NB4 (cell line): ENCODE measurements at regions not wholly inside any gene's neighbourhood (a gene's known extent, or its start where the extent isn't known, plus 50 kb on each side); places are given as distances from the start of the nearest gene placed in this dataset.

ENCODE experiments used
- DNase-seq: peaks from one replicate; pipeline ENCODE4 v3.0.0; 2010; ENCODE audit warnings: low read depth
- H3K4me3 ChIP-seq: one replicate; pipeline ENCODE4 v1.5.1; 2011; ENCODE audit warnings: mild to moderate bottlenecking, low read depth, low read length, moderate library complexity
- CTCF ChIP-seq: IDR thresholded peaks from one replicate; pipeline ENCODE4 v1.5.1; 2012; ENCODE audit warnings: low read depth, low read length
- MAX ChIP-seq: IDR thresholded peaks from 2 replicates; pipeline ENCODE4 v1.6.1; 2011; ENCODE audit warnings: low read depth, low read length
- MYC ChIP-seq: IDR thresholded peaks from 2 replicates; pipeline ENCODE4 v1.6.1; 2011; ENCODE audit warnings: low read depth, low read length
- POLR2A ChIP-seq: IDR thresholded peaks from 2 replicates; pipeline ENCODE4 v1.6.1; 2011; ENCODE audit warnings: mild to moderate bottlenecking; ENCODE audit not compliant: insufficient read length; ENCODE audit errors: extremely low read depth

- no peak overlapping the region for H3K4me3 ChIP-seq
- no peak for DNase-seq
- no peak for TF ChIP-seq CTCF
These were observed 492.8 kb downstream of the TMEM182 start for GRCh38 chr2:103254611-103255010.

GRCh38 chr2:103264058-103264768 is 502.4 kb downstream of the TMEM182 start:
- H3K4me3 ChIP-seq = no peak overlapping the region
- DNase-seq = no peak
- TF ChIP-seq POLR2A (no peak), MAX (no peak), CTCF (no peak), MYC (no peak)

GRCh38 chr2:103265521-103265920 is 503.7 kb downstream of the TMEM182 start:
- no peak for TF ChIP-seq MYC
- no peak for TF ChIP-seq CTCF
- no peak for TF ChIP-seq POLR2A
- no peak for TF ChIP-seq MAX
- DNase-seq = no peak
- no peak overlapping the region for H3K4me3 ChIP-seq

- no peak for DNase-seq
- no peak for TF ChIP-seq CTCF
- no peak for TF ChIP-seq MYC
- no peak for TF ChIP-seq MAX
- no peak for TF ChIP-seq POLR2A
- H3K4me3 ChIP-seq = no peak overlapping the region
These were observed 507.1 kb downstream of the TMEM182 start for GRCh38 chr2:103268841-103269498.

GRCh38 chr2:103276869-103277268 is 515.0 kb downstream of the TMEM182 start:
- TF ChIP-seq MYC (no peak), POLR2A (no peak), MAX (no peak), CTCF (no peak)
- DNase-seq = no peak
- H3K4me3 ChIP-seq = no peak overlapping the region

GRCh38 chr2:103284750-103285149 is 522.9 kb downstream of the TMEM182 start:
- H3K4me3 ChIP-seq = no peak overlapping the region
- TF ChIP-seq MAX (no peak), POLR2A (no peak), MYC (no peak)
- no peak for DNase-seq
